Fibroblast of lung (primary cell): ENCODE measurements at regions not wholly inside any gene's neighbourhood (a gene's known extent, or its start where the extent isn't known, plus 50 kb on each side); places are given as distances from the start of the nearest gene placed in this dataset.

Source experiments
- CTCF ChIP-seq, 2 donors: IDR thresholded peaks in 1 of 2; conservative IDR thresholded peaks in 1 of 2; 1 replicate in 1 of 2; 2 replicates in 1 of 2; pipeline ENCODE4 v1.5.1; 2011 to 2012; ENCODE audit warnings: low read length in 2 of 2, control low read depth in 1 of 2, inconsistent platforms in 1 of 2, low read depth in 1 of 2, mild to moderate bottlenecking in 1 of 2
- EZH2 ChIP-seq: IDR thresholded peaks from 2 replicates; pipeline ENCODE4 v1.5.1; 2012; ENCODE audit warnings: low read length, control low read depth, mild to moderate bottlenecking; ENCODE audit errors: missing control alignments

GRCh38 chr6:195861-196360 lies 96.4 kb upstream of the DUSP22 start:
- TF ChIP-seq CTCF (conservative IDR thresholded peaks at IDR 0.05 in 1 of 2, IDR thresholded peaks at IDR 0.05 in 1 of 2; ENCODE audit: low read depth in 1 of 2, low read length in 2 of 2) (no peak), EZH2 (no peak)
